Sigmoid colon (tissue), 4 donors: ENCODE measurements at regions not wholly inside any gene's neighbourhood (a gene's known extent, or its start where the extent isn't known, plus 50 kb on each side); places are given as distances from the start of the nearest gene placed in this dataset.

Experiments used
- CTCF ChIP-seq, 4 experiments: fragments of 450-650 bp in 3 of 4; fragments of 200-600 bp in 1 of 4; IDR thresholded peaks; one replicate each; pipeline ENCODE4 v1.5.1; 2016 to 2019; ENCODE audit warnings: antibody characterized with exemption in 4 of 4, mild to moderate bottlenecking in 3 of 4, moderate library complexity in 2 of 4
- EP300 ChIP-seq, 4 donors: sonication (generic); formaldehyde crosslinking; IDR thresholded peaks; one replicate each; pipeline ENCODE4 v1.6.1; 2017; ENCODE audit warnings: antibody characterized with exemption in 4 of 4
- POLR2A ChIP-seq, 2 donors: fragments of 450-650 bp; IDR thresholded peaks; one replicate each; pipeline ENCODE4 v1.6.1; 2016; ENCODE audit warnings: antibody characterized with exemption in 2 of 2, mild to moderate bottlenecking in 2 of 2, moderate library complexity in 2 of 2
- POLR2AphosphoS5 ChIP-seq, 4 donors: sonication (generic); formaldehyde crosslinking; IDR thresholded peaks; one replicate each; pipeline ENCODE4 v1.6.1; 2017; ENCODE audit warnings: antibody characterized with exemption in 4 of 4

DNA sequence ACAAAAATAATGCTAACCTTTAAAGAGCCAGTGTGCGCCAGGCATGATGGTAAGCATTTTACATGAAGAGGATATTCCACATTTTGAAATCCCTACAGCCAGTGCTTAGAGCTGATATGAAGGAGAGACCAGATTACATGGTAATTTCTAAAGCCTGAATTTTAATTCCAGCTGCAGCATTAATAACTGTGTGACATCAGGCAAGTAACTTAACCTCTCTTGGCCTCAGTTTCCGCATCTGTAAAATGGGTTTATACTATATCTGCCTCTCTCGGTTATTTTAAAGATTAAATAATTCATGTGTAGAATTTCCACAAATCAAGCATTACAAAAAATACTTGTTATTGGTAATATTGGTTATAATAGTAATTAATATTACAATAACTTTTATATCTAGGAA, 165.4 kb downstream of the UACA start:
- TF ChIP-seq CTCF (IDR thresholded peaks at IDR 0.05) (no peak), POLR2AphosphoS5 (IDR thresholded peaks at IDR 0.05) (no peak), POLR2A (IDR thresholded peaks at IDR 0.05) (no peak), EP300 (IDR thresholded peaks at IDR 0.05) (no peak)
